Stimulated activated effector memory CD8-positive, alpha-beta T cell treated with anti-CD3 and anti-CD28 coated beads, Interleukin-12 subunit alpha, Interleukin-12 subunit beta, amount 100 ng/mL, for 72 hours (primary cell): ENCODE measurements at regions not wholly inside any gene's neighbourhood (a gene's known extent, or its start where the extent isn't known, plus 50 kb on each side); places are given as distances from the start of the nearest gene placed in this dataset.
"Not testable (repeated sequence)": the region's sequence is repeated elsewhere in the genome, so short reads cannot be mapped to it uniquely, and the experiment has no call there.

Experiments used
- ATAC-seq: fragments of 150-1000 bp; cut with Tn5 transposase; 2 replicates; pipeline ENCODE4 v1.10.0; 2021
- DNase-seq, 2 donors: peaks; one replicate each; pipeline ENCODE4 v3.0.0; 2021 to 2022; ENCODE audit warnings: low spot score in 2 of 2
- H3K27ac Mint-ChIP-seq: one replicate; pipeline ENCODE4 v1.8.0; 2022; ENCODE audit warnings: mild to moderate bottlenecking, mixed read lengths
- H3K36me3 Mint-ChIP-seq: one replicate; pipeline ENCODE4 v1.8.0; 2022; ENCODE audit warnings: mild to moderate bottlenecking, mixed read lengths
- H3K4me1 Mint-ChIP-seq: one replicate; pipeline ENCODE4 v1.8.0; 2022; ENCODE audit warnings: mixed read lengths
- H3K4me3 Mint-ChIP-seq: one replicate; pipeline ENCODE4 v1.8.0; 2022; ENCODE audit warnings: mild to moderate bottlenecking, mixed read lengths
- H3K9me3 Mint-ChIP-seq: one replicate; pipeline ENCODE4 v1.8.0; 2022; ENCODE audit warnings: mixed read lengths

GRCh38 chr1:95893921-95894320 lies 659.9 kb downstream of the RWDD3 start:
- no peak for DNase-seq
- ATAC-seq = no peak
- no peaks in the 10 kb centered on the region for H3K4me1 Mint-ChIP-seq
- H3K9me3 Mint-ChIP-seq = peaks cover 12% of the 10 kb centered on the region
- no peak overlapping the region for H3K27ac Mint-ChIP-seq
- H3K4me3 Mint-ChIP-seq = no peak overlapping the region
- no peaks in the 10 kb centered on the region for H3K36me3 Mint-ChIP-seq

GRCh38 chr1:95903060-95903459 lies 669.0 kb downstream of the RWDD3 start:
- DNase-seq (no peak), ATAC-seq (no peak)
- H3K4me3 Mint-ChIP-seq = no peak overlapping the region
- H3K36me3 Mint-ChIP-seq = no peaks in the 10 kb centered on the region
- H3K4me1 Mint-ChIP-seq = no peaks in the 10 kb centered on the region
- no peak overlapping the region for H3K27ac Mint-ChIP-seq
- H3K9me3 Mint-ChIP-seq = peaks cover 19% of the 10 kb centered on the region

- ATAC-seq = no peak
- no peak overlapping the region for H3K4me3 Mint-ChIP-seq
- DNase-seq = no peak
- H3K36me3 Mint-ChIP-seq = no peaks in the 10 kb centered on the region
- peaks cover 20% of the 10 kb centered on the region for H3K9me3 Mint-ChIP-seq
- H3K4me1 Mint-ChIP-seq = no peaks in the 10 kb centered on the region
- no peak overlapping the region for H3K27ac Mint-ChIP-seq
Measured at GRCh38 chr1:95905818-95906395, 671.9 kb downstream of the RWDD3 start.

GRCh38 chr1:95911739-95912138 lies 677.7 kb downstream of the RWDD3 start:
- not testable (repeated sequence) for H3K36me3 Mint-ChIP-seq, H3K4me1 Mint-ChIP-seq, DNase-seq, ATAC-seq, H3K4me3 Mint-ChIP-seq, H3K27ac Mint-ChIP-seq
- H3K9me3 Mint-ChIP-seq = peaks cover 27% of the 10 kb centered on the region

- H3K4me1 Mint-ChIP-seq = no peaks in the 10 kb centered on the region
- H3K9me3 Mint-ChIP-seq = peaks cover 18% of the 10 kb centered on the region
- no peak overlapping the region for H3K27ac Mint-ChIP-seq
- DNase-seq = no peak
- no peak for ATAC-seq
- H3K4me3 Mint-ChIP-seq = no peak overlapping the region
- no peaks in the 10 kb centered on the region for H3K36me3 Mint-ChIP-seq
Measured at GRCh38 chr1:95916616-95917015, 682.6 kb downstream of the RWDD3 start.

- DNase-seq = no peak
- Mint-ChIP-seq H3K4me1 (no peaks in the 10 kb centered on the region), H3K9me3 (peaks cover 12% of the 10 kb centered on the region), H3K4me3 (no peak overlapping the region), H3K36me3 (no peaks in the 10 kb centered on the region), H3K27ac (no peak overlapping the region)
- ATAC-seq = no peak
Measured at GRCh38 chr1:95924684-95925083, 690.7 kb downstream of the RWDD3 start.

- no peak for DNase-seq
- Mint-ChIP-seq H3K4me3 (no peak overlapping the region), H3K36me3 (no peaks in the 10 kb centered on the region), H3K9me3 (peaks cover 17% of the 10 kb centered on the region), H3K27ac (no peak overlapping the region), H3K4me1 (no peaks in the 10 kb centered on the region)
- no peak for ATAC-seq
Measured at GRCh38 chr1:95926331-95926730, 692.3 kb downstream of the RWDD3 start.

- H3K27ac Mint-ChIP-seq = no peak overlapping the region
- peaks cover 20% of the 10 kb centered on the region for H3K9me3 Mint-ChIP-seq
- no peaks in the 10 kb centered on the region for H3K4me1 Mint-ChIP-seq
- no peak for ATAC-seq
- H3K36me3 Mint-ChIP-seq = no peaks in the 10 kb centered on the region
- H3K4me3 Mint-ChIP-seq = no peak overlapping the region
- DNase-seq = no peak
Measured at GRCh38 chr1:95927061-95927460, 693.1 kb downstream of the RWDD3 start.

- no peak overlapping the region for H3K27ac Mint-ChIP-seq
Measured at GRCh38 chr1:95935719-95936118, 701.7 kb downstream of the RWDD3 start.

GRCh38 chr1:95941121-95941798 lies 707.2 kb downstream of the RWDD3 start:
- no peak for ATAC-seq
- no peaks in the 10 kb centered on the region for H3K4me1 Mint-ChIP-seq

More at GRCh38 chr1:95935719-95936118, 701.7 kb downstream of the RWDD3 start:
- H3K4me1 Mint-ChIP-seq = no peaks in the 10 kb centered on the region
- ATAC-seq (no peak), DNase-seq (no peak)
- H3K9me3 Mint-ChIP-seq = peaks cover 20% of the 10 kb centered on the region
- H3K4me3 Mint-ChIP-seq = no peak overlapping the region
- no peaks in the 10 kb centered on the region for H3K36me3 Mint-ChIP-seq

GRCh38 chr1:95948023-95948422 lies 714.0 kb downstream of the RWDD3 start:
- Mint-ChIP-seq H3K9me3 (peaks cover 3% of the 10 kb centered on the region), H3K4me1 (no peaks in the 10 kb centered on the region), H3K27ac (no peak overlapping the region), H3K4me3 (no peak overlapping the region), H3K36me3 (no peaks in the 10 kb centered on the region)
- ATAC-seq (no peak), DNase-seq (no peak)

More at GRCh38 chr1:95941121-95941798, 707.2 kb downstream of the RWDD3 start:
- no peak for DNase-seq
- Mint-ChIP-seq H3K36me3 (no peaks in the 10 kb centered on the region), H3K4me3 (no peak overlapping the region), H3K9me3 (peaks cover 5% of the 10 kb centered on the region), H3K27ac (no peak overlapping the region)

GRCh38 chr1:95951371-95952102 lies 717.5 kb downstream of the RWDD3 start:
- no peak for ATAC-seq
- Mint-ChIP-seq H3K4me3 (no peak overlapping the region), H3K27ac (no peak overlapping the region)

GRCh38 chr1:95953015-95953414 lies 719.0 kb downstream of the RWDD3 start:
- Mint-ChIP-seq H3K27ac (no peak overlapping the region), H3K36me3 (no peaks in the 10 kb centered on the region), H3K4me3 (no peak overlapping the region), H3K9me3 (peaks cover 10% of the 10 kb centered on the region), H3K4me1 (no peaks in the 10 kb centered on the region)
- DNase-seq (no peak), ATAC-seq (no peak)

More at GRCh38 chr1:95951371-95952102, 717.5 kb downstream of the RWDD3 start:
- no peaks in the 10 kb centered on the region for H3K36me3 Mint-ChIP-seq
- peaks cover 6% of the 10 kb centered on the region for H3K9me3 Mint-ChIP-seq
- no peak for DNase-seq
- no peaks in the 10 kb centered on the region for H3K4me1 Mint-ChIP-seq

GRCh38 chr1:95954585-95954984 lies 720.6 kb downstream of the RWDD3 start:
- Mint-ChIP-seq H3K4me1 (no peaks in the 10 kb centered on the region), H3K4me3 (no peak overlapping the region), H3K36me3 (no peaks in the 10 kb centered on the region), H3K9me3 (peaks cover 10% of the 10 kb centered on the region), H3K27ac (no peak overlapping the region)
- no peak for DNase-seq
- no peak for ATAC-seq

- DNase-seq = no peak
- Mint-ChIP-seq H3K36me3 (no peaks in the 10 kb centered on the region), H3K4me1 (no peaks in the 10 kb centered on the region), H3K9me3 (peaks cover 12% of the 10 kb centered on the region), H3K4me3 (no peak overlapping the region), H3K27ac (no peak overlapping the region)
- no peak for ATAC-seq
Measured at GRCh38 chr1:95956215-95956614, 722.2 kb downstream of the RWDD3 start.

- no peak for DNase-seq
- Mint-ChIP-seq H3K27ac (no peak overlapping the region), H3K4me3 (no peak overlapping the region), H3K4me1 (no peaks in the 10 kb centered on the region), H3K36me3 (no peaks in the 10 kb centered on the region), H3K9me3 (peaks cover 18% of the 10 kb centered on the region)
- ATAC-seq = no peak
Measured at GRCh38 chr1:95957748-95958147, 723.7 kb downstream of the RWDD3 start.
